Right ventricle myocardium superior (tissue), 1 donor: ENCODE measurements at regions not wholly inside any gene's neighbourhood (a gene's known extent, or its start where the extent isn't known, plus 50 kb on each side); places are given as distances from the start of the nearest gene placed in this dataset.

Source experiments
- ATAC-seq: fragments of 200-7000 bp; cut with Tn5 transposase; one replicate; pipeline ENCODE4 v1.9.1; 2020; ENCODE audit warnings: mild to moderate bottlenecking; ENCODE audit not compliant: poor library complexity
- DNase-seq: peaks from one replicate; pipeline ENCODE4 v3.0.0-alpha.2; 2020
- intact Hi-C: fragments of 100-400 bp; cut with DNase I; formaldehyde crosslinking; loops from one replicate; pipeline ENCODE4 v1.11.2; 2022
- donor health status: DM: no; HTN: yes; CAD: no; lungs with severe emphysema.

DNA sequence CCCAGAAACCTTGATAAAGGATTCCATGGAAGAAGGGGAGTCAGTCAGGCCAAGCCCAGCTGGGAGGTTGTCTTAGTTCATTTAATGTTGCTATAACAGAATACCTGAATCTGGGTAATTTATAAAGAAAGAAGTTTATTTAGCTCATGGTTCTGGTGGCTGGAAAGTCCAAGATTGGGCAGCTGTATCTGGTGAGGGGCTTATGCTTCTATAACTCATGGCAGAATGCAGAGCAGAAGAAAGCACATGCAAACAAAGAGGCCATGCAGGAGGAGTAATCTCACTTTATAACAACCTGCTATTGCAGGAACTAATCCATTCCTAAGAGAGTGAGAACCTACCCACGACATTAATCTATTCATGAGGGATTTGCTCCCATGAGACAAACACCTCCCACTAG, 54.2 kb upstream of the ANKRD1 start:
- DNase-seq, result no peak

GRCh38 chr10:90977162-90977854, 56.4 kb upstream of the ANKRD1 start:
- DNase-seq (no peak), ATAC-seq (no peak)
- intact Hi-C loops, result no loop called here

More for the DNA sequence above, 54.2 kb upstream of the ANKRD1 start:
- intact Hi-C loops, result no loop called here
- ATAC-seq, result no peak

DNA sequence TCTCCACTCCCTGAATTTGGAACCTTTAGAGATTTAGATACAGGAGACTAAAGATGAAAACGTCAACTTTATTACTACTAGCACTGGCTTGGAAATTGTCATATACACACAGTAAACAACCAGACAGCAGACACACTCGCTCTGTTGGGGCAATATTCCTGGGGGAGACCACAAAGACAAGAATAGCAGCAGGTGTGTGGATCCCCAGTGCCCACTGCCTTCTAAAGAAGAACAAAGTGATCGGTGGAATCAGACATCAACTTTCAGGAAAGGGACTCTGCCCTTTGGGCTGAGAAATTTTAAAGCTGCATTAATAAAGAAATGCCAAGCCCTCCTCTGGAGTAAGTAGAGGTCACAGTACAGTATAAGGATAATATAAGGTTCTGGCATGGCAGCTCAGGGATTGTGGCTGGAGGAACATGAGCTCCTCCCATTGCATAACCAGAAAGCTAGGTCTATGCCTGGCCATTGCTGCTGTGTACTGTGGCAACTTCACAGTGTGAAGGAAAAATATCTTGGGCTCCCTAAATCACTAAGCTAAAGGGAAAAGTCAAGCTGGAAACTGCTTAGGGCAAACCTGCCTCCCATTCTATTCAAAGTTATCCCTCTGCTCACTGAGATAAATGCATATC, 57.1 kb upstream of the ANKRD1 start:
- intact Hi-C loops, result no loop called here
- ATAC-seq (no peak), DNase-seq (no peak)

- DNase-seq, result no peak
- intact Hi-C loops, result no loop called here
- ATAC-seq, result no peak
Observed at GRCh38 chr10:90982406-90983008, 61.6 kb upstream of the ANKRD1 start.

GRCh38 chr10:90983914-90984549, 63.1 kb upstream of the ANKRD1 start:
- ATAC-seq (no peak), DNase-seq (no peak)
- intact Hi-C loops, result no loop called here

GRCh38 chr10:90984898-90985297, 64.0 kb upstream of the ANKRD1 start:
- ATAC-seq (peak; percentile 10), DNase-seq (no peak)
- intact Hi-C loops, result loop anchor here (5.0 kb wide), 1 partner anchor 68 kb away; no protein-coding TSS in a partner anchor

DNA sequence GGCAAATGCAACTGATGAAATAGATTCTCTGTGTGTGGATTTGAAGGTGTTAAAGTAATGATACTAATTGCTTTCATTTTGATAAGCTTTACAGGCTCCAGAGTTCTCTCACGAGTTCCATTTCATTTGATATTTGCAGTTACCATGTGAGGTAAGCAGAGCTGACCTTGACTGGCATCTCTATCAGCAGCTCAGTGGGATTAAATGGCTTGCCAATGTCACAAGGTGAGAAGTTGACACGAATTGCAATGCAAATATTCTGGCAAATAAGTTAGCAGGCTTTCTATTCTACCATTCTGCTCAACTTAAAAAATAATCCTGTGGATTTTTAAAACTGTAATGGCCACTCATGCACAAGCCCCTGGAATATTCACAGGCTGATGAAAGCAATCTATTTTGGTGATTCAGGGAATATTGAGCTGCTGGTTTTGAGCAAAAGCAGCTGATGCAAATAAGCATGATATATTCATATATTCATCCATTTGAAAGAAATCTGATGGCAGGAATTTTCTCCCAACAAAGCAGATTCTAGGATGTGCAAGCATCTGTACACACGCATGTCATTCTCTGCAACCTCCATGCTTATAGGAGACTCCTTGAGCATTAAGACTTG, 64.5 kb upstream of the ANKRD1 start:
- ATAC-seq (peak; percentile 82), DNase-seq (no peak)
- intact Hi-C loops, result loop anchor here (5.0 kb wide), 1 partner anchor 68 kb away; no protein-coding TSS in a partner anchor

- ATAC-seq, result peak; percentile 78
- intact Hi-C loops, result loop anchor here (5.0 kb wide), 1 partner anchor 69 kb away; no protein-coding TSS in a partner anchor
- no peak for DNase-seq
Observed at GRCh38 chr10:90986136-90986760, 65.4 kb upstream of the ANKRD1 start.

DNA sequence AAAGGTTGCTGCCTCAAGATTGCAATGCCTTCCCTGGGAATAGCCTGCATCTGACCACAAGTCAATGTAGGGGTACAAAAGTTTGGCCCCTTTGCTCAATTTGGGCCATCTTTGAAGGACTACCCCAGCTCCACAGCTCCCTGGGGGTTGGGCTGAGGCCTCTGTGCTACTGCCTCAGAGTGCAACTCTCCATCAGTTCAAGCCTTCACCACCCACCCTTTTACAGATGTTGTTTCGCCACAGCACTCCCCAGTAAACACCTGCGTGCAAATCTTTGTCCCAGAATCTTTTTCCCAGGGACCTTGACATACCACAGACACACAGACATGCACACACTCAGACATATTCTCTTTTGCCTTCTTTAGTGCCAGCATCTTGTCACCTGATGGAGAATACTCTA, 66.0 kb upstream of the ANKRD1 start:
- intact Hi-C loops, result loop anchor here (5.0 kb wide), 1 partner anchor 70 kb away; no protein-coding TSS in a partner anchor
- DNase-seq, result no peak
- ATAC-seq, result no peak

DNA sequence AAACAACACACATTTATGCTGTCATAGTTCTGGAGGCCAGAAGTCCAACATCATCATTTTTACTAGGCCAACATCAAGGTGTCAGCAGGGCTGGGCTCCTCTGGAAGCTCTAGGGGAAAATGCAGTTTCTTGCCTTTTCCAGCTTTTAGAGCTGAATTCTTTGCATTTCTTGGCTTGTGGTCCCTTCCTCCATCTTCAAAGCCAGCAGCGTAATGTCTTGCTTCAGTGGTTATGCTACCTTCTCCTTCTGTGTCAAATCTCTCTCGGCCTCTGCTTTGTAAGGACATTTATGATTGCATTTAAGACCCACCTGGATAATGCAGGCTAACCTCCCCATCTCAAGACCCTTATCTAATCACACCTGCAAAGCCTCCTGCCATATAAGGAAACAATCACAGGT, 66.5 kb upstream of the ANKRD1 start:
- intact Hi-C loops, result loop anchor here (5.0 kb wide), 1 partner anchor 70 kb away; no protein-coding TSS in a partner anchor
- no peak for ATAC-seq
- no peak for DNase-seq

DNA sequence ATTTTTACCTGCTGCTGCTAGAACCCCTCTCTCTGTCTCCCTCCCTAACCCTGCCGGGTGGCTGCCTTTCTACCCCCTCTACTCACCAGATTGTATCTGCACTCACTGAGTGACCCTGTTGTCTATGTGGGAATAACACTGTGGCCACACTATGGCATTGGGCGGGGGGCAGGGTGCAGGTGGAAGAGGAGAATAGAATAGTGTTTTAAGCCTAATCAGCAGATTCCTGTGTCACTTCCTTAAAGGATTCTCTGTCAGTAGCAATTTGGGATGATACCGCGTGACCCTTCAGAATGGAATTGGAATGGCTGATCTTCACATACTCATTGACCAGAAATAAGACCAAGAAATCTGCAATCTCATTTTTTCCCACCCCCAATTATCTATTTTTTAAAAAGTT, 67.1 kb upstream of the ANKRD1 start:
- intact Hi-C loops, result loop anchor here (5.0 kb wide), 1 partner anchor 71 kb away; no protein-coding TSS in a partner anchor
- DNase-seq (no peak), ATAC-seq (no peak)

- peak; percentile 48 for DNase-seq
- peak; percentile 18 for ATAC-seq
- intact Hi-C loops, result loop anchor here (5.0 kb wide), 1 partner anchor 72 kb away; no protein-coding TSS in a partner anchor
Observed at GRCh38 chr10:90988802-90989201, 67.9 kb upstream of the ANKRD1 start.

- ATAC-seq, result no peak
- intact Hi-C loops, result loop anchor here (5.0 kb wide), 1 partner anchor 72 kb away; no protein-coding TSS in a partner anchor
- DNase-seq, result no peak
Observed at GRCh38 chr10:90989378-90989777, 68.5 kb upstream of the ANKRD1 start.

- ATAC-seq (no peak), DNase-seq (no peak)
- intact Hi-C loops, result no loop called here
Observed at GRCh38 chr10:90992462-90992861, 71.6 kb upstream of the ANKRD1 start.

- ATAC-seq (no peak), DNase-seq (no peak)
- intact Hi-C loops, result no loop called here
Observed at GRCh38 chr10:90993340-90993739, 72.5 kb upstream of the ANKRD1 start.

DNA sequence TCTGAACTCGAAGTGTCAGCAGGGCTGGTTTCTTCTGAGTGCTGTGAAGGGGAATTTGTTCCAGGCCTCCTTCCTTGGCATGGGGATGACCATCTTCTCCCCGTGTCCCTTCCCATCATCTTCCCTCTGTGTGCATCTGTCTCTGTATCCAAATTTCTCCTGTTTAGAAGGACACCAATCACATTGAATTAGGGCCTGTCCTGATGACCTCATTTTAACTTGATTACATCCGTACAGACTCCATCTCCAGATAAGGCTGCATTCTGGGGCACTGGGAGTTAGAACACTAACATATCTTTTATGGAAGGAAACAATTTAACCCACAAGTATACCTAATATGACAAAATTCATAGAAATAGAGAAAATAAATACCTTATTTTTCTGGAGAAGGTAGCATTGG, 76.8 kb upstream of the ANKRD1 start:
- ATAC-seq (no peak), DNase-seq (no peak)
- intact Hi-C loops, result no loop called here

DNA sequence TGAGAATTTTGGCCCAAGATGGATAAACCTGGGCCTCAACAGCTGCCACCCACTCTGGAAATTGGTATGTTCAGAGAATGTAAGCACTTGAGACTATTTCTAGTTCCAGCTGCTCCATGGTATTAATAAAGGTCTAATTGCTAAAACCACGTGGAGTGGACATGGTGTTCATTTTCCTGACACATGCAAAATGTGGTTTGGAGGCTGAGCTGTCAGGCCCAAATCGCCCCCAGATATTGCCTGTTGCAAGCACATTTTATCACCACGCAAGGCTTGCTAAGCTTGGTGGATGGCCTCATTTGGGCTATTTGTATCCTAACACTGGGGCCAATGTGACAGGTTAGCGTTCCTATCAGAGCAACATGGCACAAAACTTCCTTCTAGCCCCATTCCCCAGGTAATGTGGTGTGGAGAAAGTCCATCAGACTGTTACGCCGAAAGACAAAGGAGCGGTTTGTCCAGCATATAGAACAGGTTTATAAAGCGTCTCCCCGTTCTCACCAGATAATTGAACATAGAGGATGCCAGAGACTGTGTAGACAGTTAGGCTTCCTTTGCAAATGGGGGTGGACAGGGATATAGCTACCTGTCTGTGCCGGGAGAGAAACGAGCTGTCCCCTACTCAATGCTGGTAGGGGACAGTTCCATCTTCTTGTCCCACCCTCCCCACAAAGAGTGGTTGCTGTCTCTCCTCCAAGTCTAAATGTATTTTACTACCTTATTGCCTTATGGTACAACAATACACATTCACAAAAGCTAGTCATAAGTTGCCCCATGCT, 78.0 kb upstream of the ANKRD1 start:
- no peak for ATAC-seq
- no peak for DNase-seq
- intact Hi-C loops, result no loop called here
